Endothelial cell of umbilical vein (primary cell): ENCODE measurements at regions not wholly inside any gene's neighbourhood (a gene's known extent, or its start where the extent isn't known, plus 50 kb on each side); places are given as distances from the start of the nearest gene placed in this dataset.

ENCODE experiments used
- BruUV-seq: library from RNA; stranded (reverse); fragments of 400-500 nt; replicated peaks from 2 replicates; lab custom pipeline; 2021; lab: Mats Ljungman, UMichigan
- CTCF ChIA-PET: fragments of 300-600, 350-600 bp; sonication (Branson Sonifier 250); formaldehyde crosslinking; loops from one replicate; lab custom pipeline; 2021; ENCODE audit warnings: antibody characterized with exemption, inconsistent platforms; lab: Charles Lee
- POLR2A ChIA-PET: fragments of 300-600, 350-600 bp; sonication (Branson Sonifier 250); formaldehyde crosslinking; loops from one replicate; lab custom pipeline; 2021; ENCODE audit warnings: antibody characterized with exemption, inconsistent platforms; lab: Charles Lee
- DNase-seq: peaks from one replicate; pipeline ENCODE4 v3.0.0-alpha.2; 2011; ENCODE audit warnings: low read depth, low spot score
- FAIRE-seq: peaks from 2 replicates; lab custom pipeline; 2011; peaks lifted over from hg19 to GRCh38; lab: Jason Lieb, UNC
- H2AFZ ChIP-seq: 2 replicates; pipeline ENCODE4 v1.6.0; 2012; ENCODE audit warnings: low read depth, low read length, control low read depth, inconsistent platforms
- H3K27ac ChIP-seq: 2 replicates; pipeline ENCODE4 v1.5.1; 2011; ENCODE audit warnings: low read depth, mild to moderate bottlenecking, control low read depth, low read length, moderate library complexity; ENCODE audit not compliant: insufficient read depth
- H3K27me3 ChIP-seq, 2 experiments: 2 replicates each; pipeline versions ENCODE4 v1.6.0 to v1.6.1; 2011; ENCODE audit warnings: low read length in 2 of 2, mixed read lengths in 1 of 2; ENCODE audit not compliant: control insufficient read depth in 2 of 2, insufficient read depth in 2 of 2
- H3K36me3 ChIP-seq, 2 experiments: 2 replicates in 1 of 2; 3 replicates in 1 of 2; pipeline ENCODE4 v1.5.1; 2011; ENCODE audit warnings: low read length in 2 of 2, mild to moderate bottlenecking in 1 of 2, moderate library complexity in 1 of 2; ENCODE audit not compliant: control insufficient read depth in 2 of 2, insufficient read depth in 2 of 2; ENCODE audit errors: extremely low read depth in 1 of 2
- H3K4me1 ChIP-seq: 3 replicates; pipeline ENCODE4 v1.5.1; 2011; ENCODE audit warnings: mild to moderate bottlenecking, low read length; ENCODE audit not compliant: control insufficient read depth, insufficient read depth; ENCODE audit errors: extremely low read depth
- H3K4me2 ChIP-seq: 2 replicates; pipeline ENCODE4 v1.6.1; 2011; ENCODE audit warnings: low read length, control low read depth, mixed read lengths; ENCODE audit not compliant: insufficient read depth
- H3K4me3 ChIP-seq, 3 experiments: fragments of 200-600 bp in 1 of 3; sonication (generic), shearing (Covaris generic) in 1 of 3; replicated peaks in 1 of 3; 2 replicates each; pipeline ENCODE4 v1.5.1; 2011 to 2016; ENCODE audit warnings: control low read depth in 3 of 3, low read length in 3 of 3, mild to moderate bottlenecking in 2 of 3, inconsistent platforms in 1 of 3, low read depth in 1 of 3, moderate library complexity in 1 of 3; ENCODE audit not compliant: insufficient read depth in 1 of 3
- H3K79me2 ChIP-seq: 2 replicates; pipeline ENCODE4 v1.6.0; 2012; ENCODE audit warnings: low read length, inconsistent platforms; ENCODE audit not compliant: control insufficient read depth, insufficient read depth
- H3K9ac ChIP-seq: replicated peaks from 2 replicates; pipeline ENCODE3; 2011; ENCODE audit warnings: low read length, control low read depth; ENCODE audit not compliant: insufficient read depth; ENCODE audit errors: extremely low read depth
- H3K9me1 ChIP-seq: replicated peaks from 3 replicates; pipeline ENCODE4 v1.6.0; 2011; ENCODE audit warnings: mild to moderate bottlenecking, low read length; ENCODE audit not compliant: control insufficient read depth, insufficient read depth; ENCODE audit errors: extremely low read depth
- H3K9me3 ChIP-seq: replicated peaks from 2 replicates; pipeline ENCODE4 v1.5.1; 2012; ENCODE audit warnings: low read length, inconsistent platforms; ENCODE audit not compliant: control insufficient read depth, insufficient read depth
- H4K20me1 ChIP-seq: replicated peaks from 2 replicates; pipeline ENCODE3; 2011; ENCODE audit warnings: mild to moderate bottlenecking, low read length; ENCODE audit not compliant: control insufficient read depth, insufficient read depth; ENCODE audit errors: extremely low read depth
- CTCF ChIP-seq, 2 donors: IDR thresholded peaks; 1 replicate in 1 of 2; 2 replicates in 1 of 2; pipeline ENCODE4 v1.5.1; 2011; ENCODE audit warnings: low read length in 2 of 2, mild to moderate bottlenecking in 2 of 2, moderate library complexity in 2 of 2, control low read depth in 1 of 2, inconsistent platforms in 1 of 2, low read depth in 1 of 2; ENCODE audit not compliant: insufficient read depth in 1 of 2; ENCODE audit errors: extremely low read depth in 1 of 2
- EZH2 ChIP-seq: IDR thresholded peaks from 2 replicates; pipeline ENCODE4 v1.6.1; 2012; ENCODE audit warnings: borderline replicate concordance, low read depth, mild to moderate bottlenecking, moderate library complexity, low read length, inconsistent platforms; ENCODE audit not compliant: severe bottlenecking
- FOS ChIP-seq: IDR thresholded peaks from 2 replicates; pipeline ENCODE4 v1.6.1; 2011; ENCODE audit warnings: mild to moderate bottlenecking, low read length, moderate library complexity, borderline replicate concordance; ENCODE audit not compliant: insufficient read depth
- GATA2 ChIP-seq: IDR thresholded peaks from 2 replicates; pipeline ENCODE4 v1.7.0; 2011; ENCODE audit warnings: low read depth, mild to moderate bottlenecking, moderate library complexity, mixed read lengths, low read length; ENCODE audit not compliant: insufficient read length, insufficient read depth
- JUN ChIP-seq: IDR thresholded peaks from 2 replicates; pipeline ENCODE4 v1.6.1; 2011; ENCODE audit warnings: borderline replicate concordance, low read depth; ENCODE audit not compliant: insufficient read length, insufficient read depth
- MAX ChIP-seq: IDR thresholded peaks from 2 replicates; pipeline ENCODE4 v1.6.1; 2011; ENCODE audit not compliant: insufficient read depth, insufficient read length
- MYC ChIP-seq: IDR thresholded peaks from one replicate; pipeline ENCODE4 v1.6.1; 2011; ENCODE audit warnings: mild to moderate bottlenecking, low read depth, low read length
- POLR2A ChIP-seq: IDR thresholded peaks from 2 replicates; pipeline ENCODE4 v1.6.1; 2012; ENCODE audit warnings: low read depth, mild to moderate bottlenecking, control low read depth, low read length
- POLR2AphosphoS5 ChIP-seq: IDR thresholded peaks from 2 replicates; pipeline ENCODE4 v1.6.1; 2012; ENCODE audit warnings: low read depth, mild to moderate bottlenecking, control low read depth, low read length, moderate library complexity; ENCODE audit not compliant: insufficient read depth
- dilution Hi-C: fragments of 300-500 bp; cut with MboI; formaldehyde crosslinking; loops from one replicate; pipeline ENCODE4 v1.15.0; 2019; ENCODE audit warnings: low sequenced_read_pairs; ENCODE audit not compliant: extremely low pct_ligation_motif_present
- intact Hi-C: fragments of 100-400 bp; cut with micrococcal nuclease; formaldehyde crosslinking; loops from one replicate; pipeline ENCODE4 v1.10.0; 2022

- Histone ChIP-seq H3K4me3 (no peak overlapping the region), H3K36me3 (no peaks in the 10 kb centered on the region), H3K9me3 (peaks cover 10% of the 10 kb centered on the region), H3K9me1 (no peaks in the 10 kb centered on the region), H3K4me1 (no peaks in the 10 kb centered on the region), H2AFZ (no peak overlapping the region), H3K9ac (no peak overlapping the region), H3K79me2 (no peaks in the 10 kb centered on the region), H3K4me2 (no peak overlapping the region), H3K27ac (no peak overlapping the region), H4K20me1 (no peaks in the 10 kb centered on the region), H3K27me3 (no peaks in the 10 kb centered on the region)
- FAIRE-seq (no peak), DNase-seq (no peak)
- CTCF ChIA-PET, result no interaction called here
- intact Hi-C loops (no loop called here), dilution Hi-C loops (no loop called here)
- TF ChIP-seq EZH2 (no peak), GATA2 (no peak), MAX (no peak), CTCF (IDR thresholded peaks at IDR 0.05; ENCODE audit: extremely low read depth in 1 of 2, insufficient read depth in 1 of 2, low read depth in 1 of 2, low read length in 2 of 2) (no peak), MYC (no peak), POLR2AphosphoS5 (no peak), POLR2A (no peak), JUN (no peak), FOS (no peak)
- POLR2A ChIA-PET, result no interaction called here
- BruUV-seq, result no TSS peak
Measured at GRCh38 chr22:48453171-48453570, 1374.5 kb downstream of the BRD1 start.
